H9 (cell line): ENCODE measurements at regions not wholly inside any gene's neighbourhood (a gene's known extent, or its start where the extent isn't known, plus 50 kb on each side); places are given as distances from the start of the nearest gene placed in this dataset.

Experiments
- DNase-seq: peaks from one replicate; pipeline ENCODE4 v3.0.0-alpha.2; 2017
- H2AFZ ChIP-seq: one replicate; pipeline ENCODE4 v1.6.1; 2013; ENCODE audit warnings: mild to moderate bottlenecking, low read length, control low read depth, moderate library complexity
- H2AK5ac ChIP-seq: 2 replicates; pipeline ENCODE4 v1.6.1; 2013; ENCODE audit warnings: low read length, control low read depth, mixed read lengths; ENCODE audit not compliant: insufficient read length
- H2BK120ac ChIP-seq: one replicate; pipeline ENCODE4 v1.6.1; 2013; ENCODE audit warnings: low read depth, mild to moderate bottlenecking, low read length, control low read depth, inconsistent platforms; ENCODE audit not compliant: poor library complexity, severe bottlenecking
- H2BK12ac ChIP-seq: 2 replicates; pipeline ENCODE4 v1.6.1; 2013; ENCODE audit warnings: low read length, control low read depth, mixed read lengths, low read depth; ENCODE audit not compliant: insufficient read length
- H2BK15ac ChIP-seq: 2 replicates; pipeline ENCODE4 v1.6.1; 2013; ENCODE audit warnings: low read depth, low read length, control low read depth
- H2BK20ac ChIP-seq: one replicate; pipeline ENCODE4 v1.6.1; 2013; ENCODE audit warnings: low read depth, mild to moderate bottlenecking, low read length, control low read depth, inconsistent platforms; ENCODE audit not compliant: poor library complexity, severe bottlenecking
- H2BK5ac ChIP-seq: 2 replicates; pipeline ENCODE4 v1.6.1; 2013; ENCODE audit warnings: low read length, control low read depth, mixed read lengths; ENCODE audit not compliant: insufficient read length
- H3K14ac ChIP-seq: 2 replicates; pipeline ENCODE4 v1.6.1; 2013; ENCODE audit warnings: low read length, control low read depth; ENCODE audit not compliant: insufficient read depth
- H3K18ac ChIP-seq: 2 replicates; pipeline ENCODE4 v1.6.1; 2013; ENCODE audit warnings: low read depth, mild to moderate bottlenecking, mixed read lengths, low read length, control low read depth; ENCODE audit not compliant: insufficient read length
- H3K23ac ChIP-seq: 2 replicates; pipeline ENCODE4 v1.6.1; 2013; ENCODE audit warnings: low read length, control low read depth, mixed read lengths, low read depth; ENCODE audit not compliant: insufficient read length
- H3K23me2 ChIP-seq: 2 replicates; pipeline ENCODE4 v1.6.1; 2013; ENCODE audit warnings: low read depth, mild to moderate bottlenecking, mixed read lengths, low read length, control low read depth; ENCODE audit not compliant: insufficient read length, poor library complexity, severe bottlenecking
- H3K27ac ChIP-seq: 2 replicates; pipeline ENCODE4 v1.5.1; 2013; ENCODE audit warnings: low read length, control low read depth, mixed read lengths, low read depth; ENCODE audit not compliant: insufficient read length
- H3K27me3 ChIP-seq: 2 replicates; pipeline ENCODE4 v1.6.1; 2013; ENCODE audit warnings: low read length, control low read depth, inconsistent platforms; ENCODE audit not compliant: insufficient read depth
- H3K4ac ChIP-seq: 2 replicates; pipeline ENCODE4 v1.6.1; 2013; ENCODE audit warnings: low read depth, mild to moderate bottlenecking, control low read depth, inconsistent platforms, low read length, moderate library complexity
- H3K4me1 ChIP-seq: 2 replicates; pipeline ENCODE4 v1.6.1; 2013; ENCODE audit warnings: low read length, control low read depth, inconsistent platforms; ENCODE audit not compliant: insufficient read depth
- H3K4me2 ChIP-seq: 2 replicates; pipeline ENCODE4 v1.6.1; 2013; ENCODE audit warnings: low read length, control low read depth, mixed read lengths; ENCODE audit not compliant: insufficient read length, insufficient read depth
- H3K56ac ChIP-seq: 2 replicates; pipeline ENCODE4 v1.6.1; 2013; ENCODE audit warnings: low read depth, mild to moderate bottlenecking, mixed read lengths, low read length, control low read depth; ENCODE audit not compliant: insufficient read length
- H3K79me1 ChIP-seq: 2 replicates; pipeline ENCODE4 v1.6.1; 2013; ENCODE audit warnings: low read depth, mild to moderate bottlenecking, moderate library complexity, low read length, control low read depth, inconsistent platforms; ENCODE audit not compliant: insufficient read depth, poor library complexity, severe bottlenecking
- H3K79me2 ChIP-seq: 2 replicates; pipeline ENCODE4 v1.6.1; 2013; ENCODE audit warnings: low read length, control low read depth, inconsistent platforms; ENCODE audit not compliant: insufficient read depth
- H3K9ac ChIP-seq: 2 replicates; pipeline ENCODE4 v1.6.1; 2013; ENCODE audit warnings: low read length, control low read depth, mixed read lengths; ENCODE audit not compliant: insufficient read length; ENCODE audit errors: extremely low read depth
- H3K9me3 ChIP-seq: one replicate; pipeline ENCODE4 v1.6.1; 2013; ENCODE audit warnings: low read depth, low read length, inconsistent platforms; ENCODE audit not compliant: control insufficient read depth
- H3T11ph ChIP-seq: one replicate; pipeline ENCODE4 v1.6.1; 2013; ENCODE audit warnings: mild to moderate bottlenecking, low read length, control low read depth, inconsistent platforms
- H4K20me1 ChIP-seq: one replicate; pipeline ENCODE4 v1.6.1; 2013; ENCODE audit not compliant: control insufficient read depth, insufficient read length, insufficient read depth
- H4K5ac ChIP-seq: 2 replicates; pipeline ENCODE4 v1.6.1; 2013; ENCODE audit warnings: low read depth, mild to moderate bottlenecking, mixed read lengths, low read length, control low read depth; ENCODE audit not compliant: insufficient read length
- H4K8ac ChIP-seq: replicated peaks from 2 replicates; pipeline ENCODE4 v1.6.1; 2013; ENCODE audit warnings: low read length, control low read depth, mixed read lengths, low read depth; ENCODE audit not compliant: insufficient read length
- H4K91ac ChIP-seq: 2 replicates; pipeline ENCODE4 v1.6.1; 2013; ENCODE audit warnings: low read depth, mild to moderate bottlenecking, moderate library complexity, mixed read lengths, low read length, control low read depth; ENCODE audit not compliant: insufficient read length
- H3K27ac Mint-ChIP-seq, 3 experiments: 2 replicates in 2 of 3; 3 replicates in 1 of 3; pipeline ENCODE4 v1.8.0; 2020 to 2021; ENCODE audit warnings: mixed read lengths in 3 of 3, mild to moderate bottlenecking in 1 of 3, moderate library complexity in 1 of 3
- H3K27me3 Mint-ChIP-seq: 2 replicates; pipeline ENCODE4 v1.8.0; 2021; ENCODE audit warnings: low read depth, mild to moderate bottlenecking, moderate library complexity, mixed read lengths
- H3K36me3 Mint-ChIP-seq, 3 experiments: 2 replicates in 2 of 3; 3 replicates in 1 of 3; pipeline ENCODE4 v1.8.0; 2020 to 2021; ENCODE audit warnings: low read depth in 3 of 3, mixed read lengths in 3 of 3; ENCODE audit not compliant: insufficient read depth in 1 of 3
- H3K4me1 Mint-ChIP-seq, 2 experiments: 2 replicates each; pipeline ENCODE4 v1.8.0; 2020; ENCODE audit warnings: mixed read lengths in 2 of 2
- H3K4me3 Mint-ChIP-seq, 2 experiments: 2 replicates in 1 of 2; 3 replicates in 1 of 2; pipeline ENCODE4 v1.8.0; 2020 to 2021; ENCODE audit warnings: mild to moderate bottlenecking in 2 of 2, mixed read lengths in 2 of 2, moderate library complexity in 1 of 2
- H3K9me3 Mint-ChIP-seq, 2 experiments: 2 replicates in 1 of 2; 3 replicates in 1 of 2; pipeline ENCODE4 v1.8.0; 2020; ENCODE audit warnings: mild to moderate bottlenecking in 2 of 2, mixed read lengths in 2 of 2, moderate library complexity in 1 of 2
- CTCF ChIP-seq: fragments of 200-600 bp; sonication (generic); conservative IDR thresholded peaks from 3 replicates; pipeline ENCODE4 v1.8.0; 2021; ENCODE audit warnings: antibody characterized with exemption, mild to moderate bottlenecking
- WGBS: extraction: QIAGEN DNeasy Blood & Tissue Kit; methylation state at CpG from one replicate; pipeline ENCODE4 v1.1.7; 2013; ENCODE audit warnings: missing lambda C conversion rate, low lambda C conversion rate, mixed read lengths; ENCODE audit not compliant: insufficient read length; ENCODE audit errors: extremely low coverage; 5-methylcytosine and 5-hydroxymethylcytosine counted together

GRCh38 chr16:79380995-79381602 lies 219.4 kb downstream of the MAF start:
- Histone ChIP-seq H2BK20ac (no peak overlapping the region), H2AK5ac (no peak overlapping the region), H3K9me3 (no peaks in the 10 kb centered on the region), H3T11ph (no peak overlapping the region), H4K20me1 (no peaks in the 10 kb centered on the region), H3K79me2 (no peaks in the 10 kb centered on the region), H3K4me2 (no peak overlapping the region), H3K9ac (no peak overlapping the region), H3K23ac (no peak overlapping the region), H3K14ac (no peak overlapping the region), H3K27me3 (no peaks in the 10 kb centered on the region), H3K27ac (no peak overlapping the region), H3K4me1 (no peaks in the 10 kb centered on the region), H2BK120ac (no peak overlapping the region), H2BK12ac (no peak overlapping the region), H4K5ac (no peak overlapping the region), H3K18ac (no peak overlapping the region), H4K91ac (no peak overlapping the region), H4K8ac (no peak overlapping the region), H2BK5ac (no peak overlapping the region), H2AFZ (no peak overlapping the region), H3K4ac (no peak overlapping the region), H2BK15ac (no peak overlapping the region), H3K23me2 (no peaks in the 10 kb centered on the region), H3K79me1 (no peaks in the 10 kb centered on the region), H3K56ac (no peak overlapping the region)
- DNase-seq: no peak
- WGBS: no CpG with 5 or more reads among the region's 9 CpGs
- no peak for TF ChIP-seq CTCF
- H3K27ac Mint-ChIP-seq: no peak overlapping the region
- 0 out of 4 replicates have a peak, but pooled peaks cover 0 to 3% of the 10 kb centered on the region in 2 experiments for H3K4me1 Mint-ChIP-seq
- no peak overlapping the region for H3K4me3 Mint-ChIP-seq
- H3K27me3 Mint-ChIP-seq: peaks cover 3% of the 10 kb centered on the region; the same call in 1 of the 2 replicates
- peaks cover 3 to 9% (median 3%) of the 10 kb centered on the region in 3 experiments; a peak in 6 of 7 replicates for H3K36me3 Mint-ChIP-seq
- H3K9me3 Mint-ChIP-seq: peaks cover 9 to 15% of the 10 kb centered on the region in 2 experiments
